C1 segment of cervical spinal cord (tissue), 14 donors: ENCODE measurements at regions not wholly inside any gene's neighbourhood (a gene's known extent, or its start where the extent isn't known, plus 50 kb on each side); places are given as distances from the start of the nearest gene placed in this dataset.

ENCODE experiments used
- DNase-seq, 14 donors: peaks; one replicate each; lab custom pipeline; 2025; lab: John Stamatoyannopoulos, UW

DNA sequence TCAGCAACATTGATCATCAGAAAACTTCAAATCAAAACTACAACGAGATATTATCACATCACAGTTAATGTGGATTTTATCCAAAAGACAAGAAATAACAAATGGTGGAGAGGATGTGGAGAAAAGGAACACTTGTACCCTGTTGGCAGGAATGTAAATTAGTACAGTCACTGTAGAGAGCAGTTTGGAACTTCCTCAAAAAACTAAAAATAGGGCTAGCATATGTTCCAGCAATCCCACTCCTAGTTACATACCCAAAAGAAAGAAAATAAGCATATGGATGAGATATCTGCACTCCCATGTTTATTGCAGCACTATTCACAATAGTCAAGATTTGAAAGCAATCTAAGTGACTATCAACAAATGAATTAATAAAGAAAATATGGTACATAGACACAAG, 887.7 kb upstream of the MAN1A1 start:
- no peak for DNase-seq

DNA sequence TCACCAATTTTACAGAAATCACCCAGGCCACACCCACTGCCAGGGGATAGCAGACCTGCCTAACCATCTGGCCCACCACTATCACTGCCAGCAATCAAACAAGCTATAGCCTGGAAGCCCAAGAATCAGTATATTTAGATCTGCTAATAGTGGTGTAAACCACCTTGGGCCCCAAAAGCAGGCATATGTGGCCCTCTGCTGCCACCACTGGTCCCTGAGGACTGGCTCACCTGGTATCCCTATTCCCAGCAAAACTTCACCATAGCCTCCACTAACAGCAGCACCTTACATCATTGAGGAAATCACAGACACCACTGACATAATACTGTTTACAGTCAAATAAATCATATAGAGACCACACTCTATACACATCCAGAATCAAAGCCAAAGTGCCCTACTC, 880.4 kb upstream of the MAN1A1 start:
- no peak for DNase-seq

DNA sequence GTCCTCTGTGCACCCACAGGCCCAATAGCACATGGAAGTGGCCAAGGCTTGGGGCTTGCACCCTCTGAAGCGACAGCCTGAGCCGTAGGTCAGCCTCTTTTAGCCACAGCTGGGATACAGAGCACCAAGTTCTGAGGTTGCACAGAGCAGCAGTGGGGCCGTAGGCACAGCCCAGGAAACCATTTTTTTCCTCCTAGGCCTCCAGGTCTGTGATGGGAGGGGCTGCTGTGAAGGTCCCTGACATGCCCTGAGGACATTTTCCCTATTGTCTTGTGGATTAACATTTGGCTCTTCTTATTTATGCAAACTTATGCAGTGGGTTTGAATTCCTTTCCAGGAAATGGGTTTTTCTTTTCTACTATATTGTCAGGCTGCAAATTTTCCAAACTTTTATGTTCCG, 878.7 kb upstream of the MAN1A1 start:
- DNase-seq: no peak

DNA sequence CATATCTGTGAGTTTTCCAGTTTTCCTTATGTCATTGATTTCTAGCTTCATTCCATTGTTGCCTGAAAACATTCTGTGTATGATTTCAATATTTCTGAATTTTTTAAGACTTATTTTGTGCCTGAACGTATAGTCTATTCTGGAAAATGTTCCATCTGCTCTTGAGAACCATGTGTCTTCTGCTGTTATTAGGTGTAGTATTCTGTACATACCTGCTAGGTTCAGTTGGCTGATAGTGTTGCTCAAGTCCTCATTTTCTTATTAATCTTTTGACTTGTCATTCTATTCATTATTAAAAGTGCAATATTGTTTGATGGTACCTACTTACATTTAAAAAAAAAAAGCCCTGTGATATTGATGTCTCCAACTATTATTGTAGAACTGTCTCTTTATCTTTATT, 869.8 kb upstream of the MAN1A1 start:
- no peak for DNase-seq

DNA sequence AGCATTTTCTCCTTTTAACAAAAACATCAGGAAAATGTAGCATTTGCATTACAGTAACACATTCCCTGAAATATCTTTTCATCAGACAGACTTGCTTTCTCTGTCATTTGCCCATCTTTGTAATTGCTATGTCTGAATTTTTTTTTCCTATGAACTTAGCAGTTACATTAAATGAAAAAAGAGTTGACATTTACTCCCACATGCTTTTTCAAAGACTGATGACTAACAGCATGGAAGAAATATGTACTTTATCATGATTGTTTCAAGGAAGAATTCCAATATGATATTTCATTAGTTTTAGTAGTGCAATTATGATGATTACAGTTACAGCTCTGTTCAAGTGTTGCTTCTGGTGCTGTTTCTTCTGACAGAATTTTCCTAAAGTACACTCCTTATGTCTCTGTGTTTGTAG, 864.5 kb upstream of the MAN1A1 start:
- DNase-seq: no peak

DNA sequence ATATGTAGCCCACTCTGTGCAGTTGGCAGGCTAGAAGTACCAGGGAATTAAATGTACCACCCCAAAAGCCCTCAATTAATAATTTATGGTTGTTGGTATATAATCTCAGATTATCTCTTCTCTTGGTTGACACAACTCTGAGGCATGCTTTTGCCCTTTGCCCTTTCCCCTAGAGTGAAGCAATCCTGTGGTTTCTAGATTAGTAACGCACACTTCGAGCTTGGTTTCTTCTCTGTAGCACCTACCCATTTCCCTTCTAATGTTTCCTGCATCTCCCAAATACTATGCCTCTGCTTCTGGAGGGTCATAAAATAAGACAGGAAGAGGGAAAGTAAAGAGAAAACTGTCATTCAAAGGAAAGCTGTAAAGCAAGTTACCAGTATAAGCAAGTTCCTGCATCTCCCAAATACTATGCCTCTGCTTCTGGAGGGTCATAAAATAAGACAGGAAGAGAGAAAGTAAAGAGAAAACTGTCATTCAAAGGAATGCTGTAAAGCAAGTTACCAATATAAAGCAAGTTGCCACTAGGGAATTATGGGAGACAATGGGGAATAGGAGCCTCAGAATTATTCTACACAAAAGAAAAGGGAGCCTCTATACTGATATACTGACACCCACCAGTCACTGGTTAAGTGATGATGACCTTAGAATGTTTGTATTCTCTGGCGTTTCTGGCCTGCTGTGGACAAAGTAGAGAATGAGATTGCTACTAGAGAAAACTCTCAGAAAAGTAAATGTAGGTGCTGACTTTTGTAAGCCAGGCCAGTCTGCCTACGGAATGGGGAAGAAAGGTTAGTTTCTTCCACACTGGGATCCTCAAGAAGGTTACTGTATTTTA, 862.6 kb upstream of the MAN1A1 start:
- DNase-seq: no peak

DNA sequence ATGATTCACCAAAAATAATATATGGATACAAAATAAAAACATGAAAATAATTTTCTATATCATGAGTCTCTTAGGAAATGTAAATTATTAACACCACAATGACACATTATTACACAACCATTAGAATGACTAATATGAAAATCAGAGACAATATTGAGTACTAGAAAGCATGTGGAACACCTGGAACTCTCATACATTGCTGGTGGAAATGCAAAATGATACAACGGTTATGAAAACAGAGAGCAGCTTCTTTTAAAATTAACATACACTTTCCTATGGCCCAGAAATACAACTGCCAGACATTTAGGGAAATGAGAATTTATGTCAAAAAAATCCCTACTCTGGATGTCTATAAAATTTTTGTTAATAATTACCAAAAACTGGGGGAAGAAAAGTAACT, 853.3 kb upstream of the MAN1A1 start:
- DNase-seq: no peak

DNA sequence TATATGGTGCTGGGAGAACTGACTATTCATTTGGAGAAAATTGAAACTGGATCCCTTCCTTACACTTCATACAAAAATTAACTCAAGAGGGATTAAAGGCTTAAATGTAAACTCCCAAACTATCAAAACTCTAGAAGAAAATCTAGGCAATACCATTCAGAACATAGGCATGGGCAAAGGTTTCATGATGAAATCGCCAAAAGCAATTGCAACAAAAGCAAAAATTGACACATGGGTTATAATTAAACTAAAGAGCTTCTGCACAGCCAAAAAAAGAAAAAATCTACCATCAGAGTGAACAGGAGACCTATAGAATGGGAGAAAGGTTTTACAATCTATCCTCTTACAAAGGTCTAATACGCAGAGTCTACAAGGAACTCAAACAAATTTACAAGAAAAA, 851.3 kb upstream of the MAN1A1 start:
- DNase-seq: no peak

DNA sequence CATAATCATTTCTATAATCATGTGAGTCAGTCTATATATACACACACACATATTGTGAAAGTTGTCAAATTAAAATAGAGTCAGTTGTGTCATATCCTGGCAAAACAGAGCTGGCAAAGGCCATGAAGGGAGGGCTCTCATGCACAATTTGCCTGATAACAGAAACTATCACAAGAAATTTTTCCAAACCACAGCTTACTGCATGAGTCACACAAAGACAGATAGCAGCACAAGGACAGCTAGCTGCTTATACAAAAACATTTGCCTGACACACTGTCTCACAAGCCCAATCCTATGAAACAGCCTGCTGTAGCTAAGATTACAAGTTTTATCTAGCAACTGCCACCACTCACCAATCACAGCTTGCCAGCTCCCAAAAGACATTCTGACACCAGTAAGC, 848.5 kb upstream of the MAN1A1 start:
- no peak for DNase-seq

DNA sequence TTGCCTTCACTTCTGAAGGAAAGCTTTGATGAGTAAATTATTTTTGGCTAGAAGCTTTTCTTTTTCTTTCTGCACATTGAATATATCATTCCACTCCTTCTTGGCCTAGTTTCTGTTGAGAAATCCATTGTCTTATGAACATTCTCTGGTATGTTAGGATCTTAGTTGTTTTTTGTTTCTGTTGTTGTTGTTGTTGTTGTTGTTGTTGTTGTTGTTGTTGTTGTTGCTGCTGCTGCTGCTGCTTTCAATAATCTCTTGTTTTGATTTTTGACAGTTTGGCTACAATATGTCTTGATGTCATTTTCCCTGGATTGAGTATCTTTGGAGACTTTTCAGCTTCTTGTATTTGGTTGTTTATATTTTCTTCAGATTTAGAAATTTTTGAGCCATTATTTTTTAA, 836.5 kb upstream of the MAN1A1 start:
- no peak for DNase-seq

DNA sequence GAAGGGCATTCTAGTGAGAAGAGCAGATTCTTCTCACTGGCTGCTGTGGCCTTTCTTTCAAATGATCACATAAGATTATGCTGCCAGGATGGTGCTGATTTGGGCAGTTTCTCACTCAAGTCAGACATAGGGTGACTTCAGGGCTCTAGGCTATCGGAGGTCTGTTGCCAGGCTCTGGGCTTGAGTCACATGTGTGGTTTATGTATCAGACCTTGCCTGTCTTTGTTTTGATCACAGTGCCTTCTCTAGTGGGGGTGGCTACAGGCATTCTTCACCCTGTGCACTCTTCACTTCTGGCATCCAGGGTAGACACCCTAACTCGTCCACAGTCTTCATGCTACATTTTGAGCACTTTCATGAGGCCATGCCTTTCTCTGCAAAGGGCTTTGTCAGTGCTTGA, 823.7 kb upstream of the MAN1A1 start:
- DNase-seq: no peak

DNA sequence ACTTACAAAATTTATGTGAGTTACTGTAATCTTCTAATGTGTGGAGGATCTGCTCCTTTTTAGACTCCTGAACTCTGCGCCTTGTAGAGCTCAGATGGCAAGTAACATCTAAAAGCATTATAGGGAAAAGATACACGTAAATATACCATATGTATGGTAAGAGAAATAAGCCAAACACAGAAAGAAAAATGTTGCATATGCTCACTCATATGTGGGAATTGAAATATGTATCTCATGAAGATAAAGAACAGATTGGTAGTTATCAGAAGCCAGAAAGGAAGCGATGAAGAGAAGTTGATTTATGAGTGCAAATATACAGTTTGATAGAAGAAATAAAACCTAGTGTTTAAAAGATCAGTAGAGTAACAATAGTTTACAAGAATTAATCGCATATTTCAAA, 815.0 kb upstream of the MAN1A1 start:
- DNase-seq: no peak

DNA sequence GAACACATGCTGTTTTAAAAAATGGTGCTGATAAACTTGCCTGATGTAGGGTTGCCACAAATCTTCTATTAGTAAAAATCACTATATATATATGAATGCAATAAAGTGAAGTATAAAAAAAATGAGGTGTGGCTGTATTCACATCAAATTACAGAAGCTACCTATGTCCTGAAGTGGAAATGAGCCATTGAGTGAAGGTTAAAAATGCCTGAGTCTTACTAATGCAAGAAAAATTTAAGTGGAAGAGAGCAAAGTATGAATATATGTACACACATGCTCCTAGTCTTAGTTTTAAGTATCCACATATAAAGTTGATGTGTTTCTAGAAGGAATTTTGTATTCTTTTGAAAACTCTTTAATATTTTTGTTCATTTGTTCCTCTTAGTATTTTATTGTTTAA, 808.3 kb upstream of the MAN1A1 start:
- DNase-seq: no peak

DNA sequence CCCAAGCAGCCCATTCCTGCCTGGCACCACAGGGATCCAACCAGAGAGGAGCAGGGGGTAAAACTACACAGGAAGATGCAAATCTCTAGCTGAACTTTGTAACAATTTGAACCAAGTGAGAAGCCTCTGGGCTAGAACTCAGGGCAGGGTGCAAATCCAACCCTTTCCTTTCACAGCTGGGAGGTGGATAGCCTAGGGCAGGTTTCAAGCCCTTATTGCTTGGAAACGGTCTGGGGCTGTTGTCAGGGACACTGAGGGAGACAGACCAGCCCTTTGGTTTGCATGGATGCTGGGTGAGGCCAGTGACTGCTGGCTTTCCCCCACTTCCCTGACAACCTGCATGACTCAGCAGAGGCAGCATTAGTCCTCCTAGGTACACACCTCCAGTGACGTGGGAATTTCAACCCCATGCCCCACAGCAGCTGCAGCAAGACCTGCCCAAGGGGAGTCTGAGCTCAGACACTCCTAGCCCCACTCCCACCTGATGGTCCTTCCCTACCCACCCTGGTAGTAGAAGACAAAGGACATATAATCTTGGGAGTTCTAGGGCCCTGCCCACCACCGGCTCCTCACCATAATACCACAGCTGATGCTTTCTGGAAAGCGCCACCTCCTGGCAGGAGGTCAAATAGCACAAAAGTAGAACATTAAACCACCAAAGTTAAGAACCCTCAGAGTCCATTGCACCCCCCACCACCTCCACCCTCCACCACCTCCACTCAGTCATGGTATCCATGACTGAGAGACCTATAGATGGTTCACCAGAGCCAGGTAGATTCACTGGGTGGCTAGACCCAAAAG, 797.7 kb upstream of the MAN1A1 start:
- no peak for DNase-seq

DNA sequence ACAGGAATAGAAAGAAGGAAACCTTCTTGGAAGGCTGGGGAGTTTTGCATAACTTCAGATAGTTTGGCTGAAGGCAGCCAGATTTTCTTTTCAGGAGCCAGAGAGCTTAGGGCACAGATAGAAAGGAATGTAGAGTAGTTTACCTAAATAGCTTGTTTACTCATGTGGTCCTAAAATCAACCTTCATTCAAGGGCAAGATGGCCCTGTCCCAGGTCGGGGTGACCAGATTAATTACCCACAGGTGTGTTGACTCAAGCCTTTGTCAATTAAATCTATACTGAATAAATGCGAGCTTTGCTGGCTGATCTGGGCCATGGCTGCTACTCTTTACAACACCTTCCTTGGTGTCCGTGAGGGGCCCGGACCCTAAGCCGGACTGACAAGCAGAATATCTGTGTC, 792.0 kb upstream of the MAN1A1 start:
- DNase-seq: no peak

DNA sequence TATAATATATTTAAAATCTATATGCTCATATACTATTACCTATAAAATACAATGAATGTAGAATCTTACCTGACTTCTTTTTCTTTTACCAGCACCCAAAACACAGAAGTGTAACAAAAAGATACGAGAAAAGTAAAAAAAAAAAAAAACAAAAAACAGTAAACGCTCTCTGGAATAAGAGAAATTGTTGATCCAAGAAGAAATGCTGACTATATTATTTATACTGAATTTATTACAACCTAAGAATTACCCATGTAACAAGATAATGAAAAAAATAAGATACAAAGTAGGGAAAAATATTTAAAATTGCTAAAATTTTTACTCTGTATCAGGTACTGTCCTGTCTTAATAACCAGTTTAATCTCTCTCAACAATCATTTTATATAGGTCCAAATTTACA, 787.9 kb upstream of the MAN1A1 start:
- DNase-seq: no peak

DNA sequence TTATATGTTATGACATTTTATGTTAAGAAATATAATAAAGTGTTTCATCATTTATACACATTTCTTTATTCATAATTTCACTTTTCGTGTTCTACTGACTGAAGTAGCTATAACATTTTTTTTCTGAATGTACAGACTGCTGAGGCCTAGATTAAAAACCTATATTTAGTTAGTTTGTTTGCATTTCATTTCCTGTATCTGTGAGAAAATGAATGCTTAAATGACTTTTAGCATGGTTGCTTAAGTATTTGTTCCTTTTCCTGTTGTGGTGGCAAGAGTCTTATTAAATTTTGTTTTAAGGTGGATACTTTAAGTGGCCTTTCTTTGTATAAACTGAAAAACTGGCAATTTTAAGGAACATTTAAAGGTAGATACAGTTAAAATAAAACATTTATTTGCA, 779.7 kb upstream of the MAN1A1 start:
- DNase-seq: no peak

DNA sequence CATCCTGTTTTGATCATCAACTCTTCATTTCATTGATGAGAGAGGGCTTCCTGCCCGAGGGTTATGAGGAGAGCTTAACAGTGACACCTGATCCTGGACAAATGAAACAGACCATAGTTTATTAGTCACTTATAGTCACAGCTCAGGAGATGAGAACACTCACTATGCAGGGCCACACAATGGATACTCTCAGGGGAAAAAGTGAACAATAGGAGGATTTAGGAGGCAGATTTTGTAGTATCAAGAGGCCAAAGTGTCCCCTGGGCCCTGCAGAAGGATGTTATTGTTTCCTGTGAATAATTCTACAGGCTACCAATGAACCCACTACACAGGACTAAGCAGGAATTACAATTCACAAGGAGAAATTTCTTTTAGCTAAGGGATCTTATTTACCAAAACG, 772.8 kb upstream of the MAN1A1 start:
- no peak for DNase-seq

DNA sequence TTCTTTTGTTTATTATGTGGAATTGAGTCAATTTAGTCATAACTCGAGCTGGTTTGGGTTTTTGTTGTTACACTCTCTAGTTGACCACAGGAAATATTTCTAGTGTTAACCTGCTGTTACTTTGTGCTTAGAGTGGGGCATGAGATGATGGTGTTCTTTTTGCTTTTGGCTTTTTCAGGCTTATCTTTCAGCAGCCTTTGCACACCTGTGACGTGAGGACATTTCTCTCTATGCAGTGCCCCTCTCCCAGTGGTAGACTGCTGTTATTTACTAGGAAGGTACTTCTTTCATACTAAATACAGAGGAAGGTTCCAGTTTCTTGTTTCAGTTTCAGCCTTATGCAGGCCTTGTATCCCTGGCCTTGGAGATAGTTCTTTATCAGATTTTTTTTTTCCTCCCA, 766.8 kb upstream of the MAN1A1 start:
- DNase-seq: no peak

DNA sequence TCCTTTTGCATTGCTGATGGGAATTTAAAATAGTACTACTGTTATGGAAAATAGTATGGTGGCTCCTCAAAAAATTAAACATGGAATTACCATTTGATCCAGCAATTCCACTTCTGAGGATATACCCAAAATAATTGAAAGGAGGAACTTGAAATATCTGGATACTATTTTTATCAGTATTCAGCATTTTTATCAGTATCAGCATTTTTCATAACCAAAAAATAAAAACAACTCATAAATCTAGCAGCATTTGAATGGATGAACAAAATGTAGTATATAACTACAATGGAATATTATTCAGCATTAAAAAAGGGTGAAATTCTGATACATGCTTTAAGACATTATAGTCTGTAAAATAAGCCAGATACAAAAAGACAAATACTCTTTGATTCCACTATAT, 763.4 kb upstream of the MAN1A1 start:
- no peak for DNase-seq

DNA sequence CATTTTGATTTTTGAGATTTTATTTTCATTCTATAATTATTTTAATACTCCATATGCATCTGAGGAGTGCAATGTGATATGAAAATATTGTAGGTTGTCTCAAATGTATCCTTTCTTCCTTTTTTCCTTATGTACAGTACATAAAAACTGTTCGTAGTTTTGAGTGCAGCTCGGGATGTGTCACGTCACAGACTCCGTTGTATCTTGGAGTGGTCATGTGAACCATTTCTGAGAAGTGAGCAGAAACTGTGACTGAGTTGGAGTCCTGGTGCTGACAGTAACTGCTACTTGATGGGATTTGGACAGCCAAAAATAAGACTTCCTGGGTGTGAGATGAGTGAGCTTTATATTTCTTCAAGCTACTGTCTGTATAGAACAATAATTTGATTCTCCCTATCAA, 761.4 kb upstream of the MAN1A1 start:
- DNase-seq: no peak

DNA sequence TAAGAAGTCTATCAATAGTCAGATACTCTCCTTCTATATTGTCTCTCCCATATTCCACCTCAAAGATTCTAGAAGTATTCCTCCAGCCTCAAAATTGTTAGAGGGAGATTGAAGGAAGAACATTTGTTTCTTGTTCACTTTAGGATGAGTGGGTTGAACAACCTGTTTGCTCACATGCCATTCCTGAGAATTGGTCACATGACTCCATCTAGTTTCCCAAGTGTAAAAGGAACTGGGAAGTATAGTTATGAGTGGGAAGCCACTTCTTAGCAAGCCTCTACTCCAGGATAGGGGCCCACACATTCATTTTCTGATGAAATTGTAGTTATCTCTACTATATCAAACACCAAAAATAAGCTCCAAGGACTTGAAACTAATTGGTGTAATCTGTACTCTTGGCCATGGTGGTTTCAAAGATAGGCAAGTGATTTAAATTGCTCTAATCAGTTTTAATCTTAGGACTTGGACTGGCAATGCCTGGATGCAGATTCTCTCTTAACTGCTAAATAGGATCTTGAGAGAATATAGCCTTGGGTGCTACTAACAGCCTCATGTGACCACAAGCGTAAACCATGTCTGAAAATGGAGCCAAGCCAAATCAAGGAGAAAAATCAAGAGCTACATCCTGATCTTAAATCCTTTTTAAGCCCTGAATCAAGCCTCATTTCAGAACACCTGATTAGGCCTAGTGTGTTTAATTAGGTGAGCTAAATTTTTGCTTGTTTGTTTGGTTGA, 758.7 kb upstream of the MAN1A1 start:
- no peak for DNase-seq

DNA sequence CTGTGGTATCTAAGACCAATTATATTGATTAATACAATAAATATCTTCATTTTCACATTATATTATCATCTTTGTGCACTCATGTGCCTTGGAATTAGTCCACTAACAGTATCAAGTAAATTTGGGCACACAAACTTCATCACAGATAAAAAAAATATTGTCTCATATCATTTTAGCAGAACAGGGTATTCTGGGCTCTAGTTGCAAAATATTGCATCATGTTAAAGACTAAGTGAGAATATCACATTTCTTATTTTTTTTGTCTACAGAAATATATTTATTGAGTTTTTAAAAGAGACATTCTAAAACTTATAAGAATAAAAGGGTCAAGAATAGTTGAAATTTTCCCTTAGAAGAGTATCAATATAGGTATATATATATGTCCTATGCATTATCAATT, 754.1 kb upstream of the MAN1A1 start:
- DNase-seq: no peak
